ENCODE measurements at regions not wholly inside any gene's neighbourhood (a gene's known extent, or its start where the extent isn't known, plus 50 kb on each side); places are given as distances from the start of the nearest gene placed in this dataset.
"Not testable (repeated sequence)": the region's sequence is repeated elsewhere in the genome, so short reads cannot be mapped to it uniquely, and the experiment has no call there.

DNA sequence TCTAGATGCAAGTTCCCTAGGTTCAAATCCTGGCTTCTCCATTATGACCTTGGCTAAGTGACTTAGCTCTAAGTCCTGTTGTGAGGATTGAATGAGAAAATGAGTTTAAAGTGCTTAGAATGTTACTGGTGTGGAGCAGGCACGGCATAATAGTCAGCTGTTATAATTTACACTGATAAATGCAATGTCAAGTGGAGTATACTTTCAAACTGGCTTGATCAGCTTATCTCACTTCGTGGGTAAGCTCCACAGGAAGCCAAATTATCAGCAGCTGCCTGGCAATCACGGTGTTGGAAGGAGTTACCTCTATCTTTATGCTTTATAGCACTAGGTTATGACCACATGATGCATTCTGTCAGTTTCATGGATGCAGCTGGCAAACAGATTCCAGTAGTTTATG is 272.8 kb downstream of the OLFM4 start:
- DNase-seq: no peak

DNA sequence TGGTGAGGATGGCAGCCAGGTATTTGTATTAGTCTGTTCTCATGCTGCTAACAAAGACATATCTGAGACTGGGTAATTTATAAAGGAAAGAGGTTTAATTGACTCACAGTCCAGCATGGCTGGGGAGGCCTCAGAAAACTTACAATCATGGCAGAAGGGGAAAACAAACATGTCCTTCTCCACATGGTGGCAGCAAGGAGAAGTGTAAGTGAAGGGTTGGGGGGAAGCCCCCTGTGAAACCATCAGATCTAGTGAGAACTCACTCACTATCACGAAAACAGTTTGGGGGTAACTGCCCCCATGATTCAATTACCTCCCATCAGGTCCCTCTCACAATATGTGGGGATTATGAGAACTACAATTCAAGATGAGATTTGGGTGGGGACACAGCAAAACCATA is 276.8 kb downstream of the OLFM4 start:
- DNase-seq: not testable (repeated sequence)

DNA sequence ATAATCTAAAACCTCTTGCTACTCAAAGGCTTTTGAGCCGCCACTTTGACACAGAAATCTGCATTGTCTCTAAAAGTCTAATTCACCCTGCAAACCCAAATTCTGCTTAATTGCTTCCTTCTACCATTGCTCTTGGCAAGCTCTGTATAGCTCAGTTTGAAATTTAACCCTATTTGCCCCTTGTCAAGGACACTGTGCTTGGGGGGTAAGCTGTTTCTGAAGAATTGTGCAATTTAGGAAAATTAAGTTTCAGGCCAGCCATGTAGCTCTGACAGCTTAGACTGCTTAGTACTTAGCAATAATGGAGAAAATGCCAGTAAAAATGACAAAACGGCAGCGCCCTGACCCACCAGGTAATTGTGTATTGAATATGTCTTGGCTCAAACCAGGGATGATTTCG is 282.2 kb downstream of the OLFM4 start:
- DNase-seq: no peak

DNA sequence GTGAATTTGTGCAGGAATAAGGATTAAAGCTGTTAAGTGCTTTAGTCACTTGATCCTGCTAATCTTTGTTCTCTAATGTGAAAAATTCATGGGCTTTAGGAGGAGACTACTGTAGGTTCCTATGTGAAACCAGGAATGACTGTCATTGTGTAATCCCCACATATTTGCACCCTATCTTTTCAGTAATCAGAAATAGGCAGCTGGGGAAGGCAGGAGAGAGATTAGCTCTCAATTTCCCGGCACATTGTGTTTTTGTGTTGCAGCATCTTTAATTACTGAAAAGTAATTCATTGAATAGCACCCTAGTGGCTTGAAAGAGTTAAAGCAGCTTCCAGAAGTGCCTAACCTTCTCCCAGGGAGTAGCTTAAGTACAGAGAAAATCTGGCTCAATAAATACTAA is 282.9 kb downstream of the OLFM4 start:
- DNase-seq: no peak

DNA sequence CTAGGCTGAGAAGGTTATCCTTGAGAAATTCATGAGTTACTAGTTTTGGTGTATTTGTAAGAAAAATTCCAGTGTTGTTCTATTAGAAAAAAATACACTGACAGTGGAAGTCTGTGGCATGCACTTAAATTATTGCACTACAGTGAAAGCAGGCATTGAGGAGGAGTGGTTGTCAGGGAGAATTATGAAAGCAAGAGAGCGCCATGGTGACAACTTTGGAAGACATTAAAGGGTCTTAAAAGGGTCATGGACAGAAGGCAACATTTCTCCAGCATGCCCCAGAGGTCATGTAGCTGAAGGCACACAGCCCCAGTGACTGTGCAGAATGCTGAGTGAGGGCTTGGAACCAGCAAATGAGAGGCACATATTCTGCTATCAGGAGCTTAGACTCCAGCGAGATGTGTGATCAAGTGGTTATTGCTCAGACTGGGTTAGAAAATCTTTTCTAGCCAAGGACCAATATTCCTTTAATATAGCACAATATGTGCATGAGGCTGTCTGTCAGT is 292.7 kb downstream of the OLFM4 start:
- no peak for DNase-seq

DNA sequence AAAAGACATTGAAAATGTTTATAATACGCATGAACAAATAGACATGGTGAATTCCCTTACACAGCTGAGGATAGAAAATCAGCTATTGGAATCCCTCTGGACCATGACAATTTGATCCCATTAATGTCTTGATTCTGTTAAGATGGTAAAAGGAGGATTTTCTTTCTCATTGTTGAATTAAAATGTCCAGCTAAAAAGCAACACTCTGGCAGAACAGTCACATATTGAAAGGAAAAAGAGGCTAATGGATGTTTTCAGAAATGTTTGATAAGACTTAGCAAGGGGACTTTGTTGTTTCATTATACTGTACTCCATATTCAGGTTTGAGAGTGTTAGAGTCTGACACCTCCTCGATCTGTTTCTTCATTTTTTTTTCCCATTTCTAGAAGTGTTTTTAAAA is 296.0 kb downstream of the OLFM4 start:
- no peak for DNase-seq

DNA sequence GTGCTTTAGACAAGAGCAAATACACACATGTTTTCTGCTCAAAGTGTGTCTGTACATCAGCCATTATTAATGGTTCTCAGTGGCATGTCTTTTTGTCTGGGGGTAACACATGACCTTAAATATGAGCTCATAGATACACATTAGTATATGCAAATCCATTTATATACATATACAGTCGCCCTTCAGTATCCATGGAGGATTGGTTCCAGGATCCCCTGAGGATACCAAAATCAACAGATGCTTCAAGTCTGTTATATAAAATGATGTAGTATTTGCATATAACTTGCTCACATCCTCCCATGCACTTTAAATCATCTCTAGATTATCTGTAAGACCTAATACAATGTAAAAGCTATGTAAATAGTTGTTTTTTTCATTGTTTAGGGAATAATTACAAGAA is 298.1 kb downstream of the OLFM4 start:
- no peak for DNase-seq

DNA sequence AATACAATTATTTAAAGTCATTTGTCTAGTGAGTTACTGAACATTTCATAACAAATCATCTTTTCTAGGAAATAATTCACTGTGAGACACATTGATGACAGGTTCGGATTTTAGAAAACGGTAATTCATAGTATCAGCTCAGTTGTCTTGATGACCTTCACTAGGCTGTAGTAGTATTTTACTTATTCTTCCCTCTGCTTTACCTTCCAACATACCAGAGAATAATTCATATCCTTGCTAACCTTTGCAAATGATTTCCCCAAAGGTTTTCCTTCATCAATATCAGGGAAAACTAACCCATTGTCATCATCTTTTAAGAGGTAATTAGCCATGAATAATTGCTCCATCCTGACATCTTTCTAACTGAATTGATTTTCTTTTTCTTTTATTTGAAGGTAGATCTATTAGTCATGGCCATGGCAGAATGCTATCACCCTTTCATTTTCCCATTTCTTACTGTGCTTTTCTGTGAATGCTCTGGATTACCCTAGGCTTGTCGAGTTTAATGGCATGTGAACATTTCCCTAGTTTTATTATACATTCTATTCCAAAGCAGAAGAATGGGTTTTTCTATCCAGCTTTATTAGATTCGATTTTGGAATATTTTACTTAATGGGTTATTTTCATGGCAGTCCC is 299.2 kb downstream of the OLFM4 start:
- DNase-seq: no peak

DNA sequence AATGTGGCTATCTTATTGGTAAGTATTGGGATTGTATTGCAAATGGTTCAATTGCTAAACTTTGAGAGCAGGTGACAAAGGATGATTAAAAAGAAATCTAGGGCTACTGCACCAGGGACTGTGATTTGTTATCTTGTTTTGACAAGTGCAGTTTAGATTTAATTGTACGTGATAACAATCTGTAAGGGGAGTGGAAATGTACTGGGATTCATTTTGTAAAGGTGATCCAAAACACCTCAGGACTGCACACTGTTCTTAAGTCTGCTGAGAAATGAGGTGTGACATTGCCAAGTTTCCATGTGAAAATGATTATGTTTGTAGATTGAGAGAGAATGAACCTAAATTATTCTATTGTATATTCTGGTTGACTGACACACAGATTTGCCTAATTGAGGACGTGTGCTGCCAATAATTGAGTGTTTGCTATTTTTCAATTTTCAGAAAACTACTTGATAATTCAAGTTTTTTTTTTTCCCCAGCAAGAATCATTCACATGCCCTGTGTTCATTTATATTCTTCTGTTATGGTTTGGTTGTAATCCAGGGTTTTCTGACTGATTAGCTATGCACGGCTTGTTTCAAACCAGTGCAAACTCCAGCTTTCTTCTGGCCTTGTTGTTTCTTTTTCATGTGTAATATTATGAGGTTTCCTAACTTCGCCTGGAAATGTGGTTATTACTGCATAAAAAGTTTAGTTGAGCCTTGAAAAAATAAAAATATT is 308.0 kb downstream of the OLFM4 start:
- no peak for DNase-seq

DNA sequence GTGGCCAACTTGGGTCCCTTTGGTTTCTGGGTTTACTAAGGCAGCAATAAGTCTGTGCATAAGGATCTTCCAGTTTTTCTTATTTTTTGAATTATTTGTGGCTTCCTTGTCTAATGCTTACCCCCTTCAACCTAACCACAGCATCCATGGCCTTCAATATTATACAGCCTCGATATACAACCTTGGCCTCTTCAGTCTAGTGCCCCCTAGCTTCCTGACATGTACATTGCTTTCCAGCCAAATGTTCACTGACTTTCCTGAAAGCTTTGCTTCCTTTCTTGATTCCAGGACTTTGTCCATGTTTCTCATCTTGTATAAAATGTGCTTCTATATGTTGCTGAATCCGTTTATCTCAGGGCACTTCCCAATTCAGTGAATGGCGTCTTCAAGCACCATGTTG is 310.1 kb downstream of the OLFM4 start:
- no peak for DNase-seq

DNA sequence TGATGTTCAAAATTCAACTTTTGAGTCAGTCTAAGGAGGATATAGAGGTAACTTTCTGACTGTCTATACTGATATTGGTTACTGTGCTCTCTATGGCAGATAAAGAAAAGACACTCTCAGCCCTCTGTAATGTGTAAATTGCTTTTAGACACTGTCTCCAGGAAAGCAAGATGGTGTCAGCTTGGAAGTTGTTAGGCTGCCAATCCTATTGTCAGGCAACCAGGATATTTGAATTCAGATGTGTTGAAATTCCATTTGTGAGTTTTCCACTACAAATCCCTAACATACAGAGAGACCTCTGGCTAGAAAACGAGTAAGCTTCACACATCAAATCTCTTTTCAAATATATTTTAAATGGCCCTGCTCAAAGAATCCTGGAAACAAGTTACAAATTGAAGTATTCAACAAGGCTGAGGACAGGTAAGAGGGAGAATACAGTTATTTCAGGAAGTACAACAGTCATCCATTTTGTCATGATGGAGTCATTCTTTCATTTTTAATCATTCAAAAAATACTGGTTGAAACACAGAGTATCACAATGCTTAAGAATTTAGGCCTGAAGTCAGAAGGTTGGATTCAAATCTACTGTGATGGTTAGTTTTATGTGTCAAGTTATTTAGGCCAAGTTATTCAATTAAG is 312.0 kb downstream of the OLFM4 start:
- DNase-seq: no peak

DNA sequence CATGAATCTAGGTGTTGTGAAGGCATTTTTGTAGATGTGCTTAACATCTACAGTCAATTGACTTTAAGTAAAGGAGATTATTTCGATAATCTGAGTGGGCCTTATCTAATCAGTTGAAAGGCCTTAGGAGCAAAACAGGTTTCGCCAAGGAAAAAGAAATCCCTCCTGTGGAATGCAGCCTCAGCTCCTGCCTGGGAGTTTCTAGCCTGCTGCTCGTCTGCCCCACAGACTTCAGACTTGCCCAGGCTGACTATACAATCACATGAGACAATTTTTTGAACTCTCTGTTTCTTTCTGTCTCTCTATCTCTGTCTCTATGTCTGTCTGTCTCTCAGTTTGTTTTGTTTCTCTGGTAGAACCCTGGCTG is 312.5 kb downstream of the OLFM4 start:
- no peak for DNase-seq

DNA sequence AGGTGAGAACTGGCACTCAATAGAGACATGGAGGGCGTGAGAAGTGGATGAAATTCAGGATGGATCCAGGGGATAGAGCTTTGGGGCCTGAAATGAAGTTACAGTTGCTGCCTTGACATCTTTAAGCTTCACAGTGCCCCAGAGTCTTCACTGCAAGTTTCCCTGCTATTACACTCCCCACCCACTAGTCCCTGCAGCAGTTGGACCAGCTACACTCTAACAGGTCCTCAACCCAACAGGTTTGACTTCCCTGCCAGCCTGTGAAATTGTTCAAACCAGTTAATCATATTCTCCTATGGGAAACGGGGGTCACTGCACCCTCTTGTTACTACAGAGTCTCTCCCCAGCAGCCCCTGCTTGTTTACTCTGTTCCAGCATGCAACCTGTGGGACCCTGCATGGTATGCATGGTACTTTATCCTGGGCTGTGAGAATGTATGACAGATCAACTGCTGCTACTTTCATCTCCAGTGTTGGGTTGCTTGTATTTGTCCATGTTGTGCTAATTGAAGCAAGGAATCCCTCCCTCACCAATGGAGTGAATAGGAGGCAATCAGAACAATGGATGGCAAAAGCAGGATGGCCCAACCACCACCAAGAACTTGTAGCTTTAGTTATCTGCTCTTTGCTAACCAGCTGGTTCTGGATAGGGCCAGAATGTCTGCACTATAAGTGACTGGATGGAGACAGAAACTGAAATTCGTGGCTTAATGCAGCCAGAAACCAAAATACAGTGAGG is 314.2 kb downstream of the OLFM4 start:
- no peak for DNase-seq

DNA sequence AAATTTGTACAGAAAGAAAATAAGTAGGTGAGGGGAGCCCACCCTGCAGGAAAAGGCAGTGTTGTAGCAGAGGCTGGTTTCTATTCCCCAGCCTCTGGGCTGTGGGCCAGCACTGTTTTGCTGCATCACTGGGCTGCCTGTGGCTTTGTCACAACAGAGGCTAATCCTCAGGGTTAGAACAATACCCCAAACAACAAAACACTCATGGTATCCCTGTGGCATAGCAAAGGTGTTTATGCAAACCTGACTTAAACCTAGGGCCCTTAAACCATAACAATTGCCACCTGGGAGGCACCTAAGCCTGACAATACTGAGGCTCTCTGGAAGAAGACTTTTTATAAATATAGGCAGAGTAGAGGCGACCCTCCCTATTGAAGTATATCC is 314.7 kb downstream of the OLFM4 start:
- no peak for DNase-seq

DNA sequence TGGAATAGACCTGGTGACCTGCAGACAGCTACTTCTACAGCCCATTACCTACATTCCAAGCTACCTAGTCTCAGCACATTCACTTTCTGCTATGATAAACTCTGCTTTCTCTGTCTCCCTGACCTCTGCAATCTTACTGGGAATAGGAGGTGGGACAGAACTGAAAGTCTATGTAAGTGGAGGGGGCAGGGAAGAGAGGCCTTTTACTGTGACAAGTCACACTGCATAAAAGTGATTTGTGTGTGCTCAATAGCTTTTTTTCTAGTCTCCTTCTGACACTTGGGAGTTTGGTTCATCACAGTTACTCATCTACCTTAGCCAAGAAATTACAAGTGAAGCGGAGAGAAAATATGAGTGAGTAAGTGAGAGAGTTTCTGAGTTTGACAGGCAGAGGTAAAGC is 322.4 kb downstream of the OLFM4 start:
- no peak for DNase-seq

DNA sequence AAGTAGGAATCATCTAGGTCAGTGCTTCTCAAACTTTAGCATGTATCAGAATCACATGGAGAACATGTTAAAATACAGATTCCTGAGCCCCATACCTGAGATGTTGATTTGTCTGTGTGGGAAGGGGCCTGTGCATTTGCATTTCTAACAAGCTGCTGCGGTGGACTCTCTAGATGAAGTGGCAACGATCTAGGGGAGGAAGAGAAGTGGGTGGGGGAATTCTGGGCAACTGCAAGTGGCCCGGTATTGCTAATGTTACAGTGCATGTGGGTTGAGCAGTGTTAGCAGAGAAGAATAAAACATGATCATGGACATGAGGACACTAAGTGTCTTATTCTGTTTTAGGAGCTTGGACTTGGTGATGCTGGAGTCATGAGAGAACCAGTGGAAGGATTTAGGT is 329.0 kb downstream of the OLFM4 start:
- DNase-seq: no peak

DNA sequence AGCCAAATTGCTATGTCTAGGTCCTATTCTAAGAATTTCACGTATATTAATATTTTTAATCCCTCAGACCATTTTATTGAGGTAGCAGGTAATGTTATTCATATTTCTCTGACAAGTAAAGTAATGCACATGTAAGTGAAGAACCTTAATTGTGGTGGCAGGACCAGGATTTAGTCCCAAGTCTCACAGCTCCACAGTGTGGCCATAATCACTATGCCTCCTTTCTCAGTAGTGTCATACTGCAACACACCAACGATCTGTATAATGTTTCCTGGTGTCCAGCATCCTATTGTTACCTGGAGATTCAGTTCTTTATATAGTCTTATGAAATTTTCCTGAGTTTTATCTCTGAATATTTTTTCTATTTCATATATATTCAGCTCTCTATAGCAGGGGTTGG is 340.3 kb downstream of the OLFM4 start:
- DNase-seq: no peak

DNA sequence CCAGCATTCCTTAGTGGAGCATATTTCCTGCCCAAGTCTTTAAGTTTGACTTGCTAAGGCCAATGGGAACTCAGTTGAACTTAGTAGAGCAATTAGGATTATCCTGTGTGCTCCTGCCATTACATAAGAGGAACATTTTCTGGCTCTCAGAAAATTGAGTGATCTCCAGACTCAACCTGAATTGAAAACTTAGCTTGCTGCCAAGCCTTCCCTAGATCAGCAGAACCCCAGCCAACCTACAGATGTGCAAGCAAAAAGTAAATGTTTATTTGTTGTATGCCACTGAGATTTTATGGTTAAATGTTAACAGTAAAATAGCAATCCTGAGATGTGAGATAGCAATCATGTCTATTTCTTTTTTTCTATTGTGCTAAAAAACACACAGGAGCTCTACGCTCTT is 350.9 kb downstream of the OLFM4 start:
- DNase-seq: no peak

DNA sequence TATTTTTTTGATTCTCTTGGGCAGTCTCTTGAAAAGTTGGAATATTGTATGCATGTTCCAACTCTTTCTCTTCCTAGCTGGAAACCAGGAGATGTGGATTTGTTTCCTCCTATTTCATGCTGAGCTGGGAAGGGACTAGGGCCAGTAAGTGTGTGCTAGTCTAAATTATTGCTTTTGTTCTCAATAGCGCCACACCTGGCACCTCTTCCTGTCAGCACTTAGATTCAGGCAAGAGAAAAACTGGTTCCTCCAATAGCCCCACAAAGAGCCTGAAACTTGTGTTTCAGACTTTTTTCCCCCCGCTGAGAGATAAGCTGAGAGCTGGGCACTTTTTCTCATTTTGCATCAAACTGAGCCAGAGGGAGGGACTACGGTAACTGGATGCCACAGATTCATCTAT is 353.4 kb downstream of the OLFM4 start:
- DNase-seq: no peak

DNA sequence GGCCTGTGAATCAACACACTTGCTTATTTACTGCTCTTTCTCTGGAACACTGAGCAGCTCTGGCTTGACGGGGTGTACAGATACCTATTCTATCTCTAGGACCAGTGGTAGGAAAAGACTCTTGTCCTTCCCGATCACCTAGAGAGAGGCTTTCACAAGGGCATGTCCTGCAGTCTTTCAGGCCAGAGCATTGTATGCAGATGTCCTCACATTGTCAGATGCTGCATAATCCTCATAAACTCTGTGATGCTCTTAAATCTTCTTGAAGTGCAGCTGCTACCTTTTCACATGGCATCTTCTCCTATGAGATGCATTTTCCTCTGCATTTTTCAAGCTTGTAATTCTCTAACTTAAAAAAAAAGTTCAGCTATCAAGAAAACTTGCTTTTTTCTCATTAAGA is 369.4 kb downstream of the OLFM4 start:
- DNase-seq: no peak

DNA sequence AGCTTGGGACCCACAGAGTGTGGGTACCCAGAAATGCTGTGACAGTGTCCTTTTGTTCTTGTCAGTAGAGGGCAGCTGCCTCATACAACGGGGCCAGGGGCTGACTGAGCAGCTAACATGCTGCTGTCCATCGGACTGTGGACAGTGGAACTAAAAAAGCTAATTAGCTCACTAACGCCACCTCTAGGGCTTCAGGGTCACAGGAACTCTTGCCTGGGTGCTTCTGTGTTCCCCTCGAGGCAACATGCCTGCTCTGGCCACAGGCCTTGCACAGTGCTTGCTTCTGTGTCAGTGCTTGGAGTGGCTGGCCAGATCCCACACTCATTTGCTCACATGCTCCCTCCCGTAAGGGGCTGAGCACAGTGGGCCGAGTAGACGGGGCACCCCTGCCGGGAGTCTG is 377.0 kb downstream of the OLFM4 start:
- DNase-seq: no peak

DNA sequence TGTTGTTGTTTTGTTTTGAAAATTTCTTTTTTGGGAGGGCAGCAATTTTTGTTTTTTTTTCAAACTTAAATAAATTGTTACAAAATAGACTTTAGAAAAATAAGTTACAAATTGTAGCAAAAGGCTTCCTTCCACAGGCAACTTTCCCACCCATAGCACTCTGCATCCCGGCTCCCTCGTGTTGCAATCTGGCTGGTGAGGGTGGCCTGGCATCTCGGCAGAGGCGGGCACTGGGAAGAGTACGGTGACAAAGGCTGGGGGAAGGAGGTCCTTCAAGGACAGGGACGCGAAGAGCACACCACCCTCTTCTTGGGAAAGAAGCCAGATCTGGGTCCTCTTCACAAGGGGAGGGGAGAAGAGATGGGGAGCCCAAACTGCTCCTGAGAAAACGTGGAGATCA is 379.7 kb downstream of the OLFM4 start:
- DNase-seq: no peak

DNA sequence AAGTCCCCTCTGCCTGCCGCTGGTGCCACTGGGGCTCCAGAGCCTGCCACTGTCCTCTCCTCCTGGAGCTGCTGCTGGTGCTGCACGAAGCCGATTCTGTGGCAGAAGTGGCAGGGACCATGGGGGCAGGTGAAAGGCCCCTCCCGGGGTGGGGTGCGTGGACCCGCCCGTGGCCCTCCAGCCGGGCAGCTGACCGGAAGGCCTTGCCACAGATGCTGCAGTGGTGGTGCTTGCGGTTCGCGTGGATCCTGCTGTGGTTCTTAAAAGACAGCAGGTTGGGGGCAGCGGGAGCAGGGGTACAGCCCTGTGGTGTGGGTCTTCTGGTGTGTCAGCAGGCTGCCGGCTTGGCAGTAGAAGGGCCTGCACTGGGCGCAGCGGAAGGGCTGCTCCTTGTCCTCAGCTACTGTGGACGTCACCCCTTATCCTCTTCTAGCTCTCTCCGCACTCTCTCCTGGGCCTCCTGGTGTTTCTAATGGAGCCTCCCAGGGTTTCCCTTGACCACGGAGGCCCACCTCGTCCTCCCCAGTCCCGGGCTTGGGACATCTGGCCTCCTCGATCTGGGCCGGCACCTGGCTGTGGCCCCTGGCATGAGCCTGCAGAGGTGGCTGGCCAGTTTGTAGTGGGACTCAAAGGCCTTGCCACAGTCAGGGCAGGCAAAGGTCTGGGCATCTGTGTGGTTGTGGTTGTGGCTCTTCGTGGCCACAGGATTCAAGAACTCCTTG is 380.4 kb downstream of the OLFM4 start:
- no peak for DNase-seq

Data from NCI-H1930 (cell line).